Naive thymus-derived CD4-positive, alpha-beta T cell (primary cell): ENCODE measurements at regions not wholly inside any gene's neighbourhood (a gene's known extent, or its start where the extent isn't known, plus 50 kb on each side); places are given as distances from the start of the nearest gene placed in this dataset.
"Not testable (repeated sequence)": the region's sequence is repeated elsewhere in the genome, so short reads cannot be mapped to it uniquely, and the experiment has no call there.

Experiments
- ATAC-seq: fragments of 150-1000 bp; cut with Tn5 transposase; 2 replicates; pipeline ENCODE4 v1.10.0; 2021; ENCODE audit warnings: mild to moderate bottlenecking, moderate library complexity
- CTCF ChIA-PET: fragments of 350-600 bp; sonication (Branson Sonifier 250); formaldehyde crosslinking; loops from one replicate; lab custom pipeline; 2021; ENCODE audit warnings: antibody characterized with exemption; lab: Charles Lee
- POLR2A ChIA-PET: fragments of 350-600 bp; sonication (Branson Sonifier 250); formaldehyde crosslinking; loops from one replicate; lab custom pipeline; 2021; ENCODE audit warnings: antibody characterized with exemption, inconsistent platforms; lab: Charles Lee
- DNase-seq, 9 donors: peaks; one replicate each; pipeline versions ENCODE4 v3.0.0 to v3.0.0-alpha.2; 2020 to 2022; ENCODE audit warnings: mixed read lengths in 1 of 9
- H3K27ac ChIP-seq: one replicate; pipeline ENCODE4 v1.7.0; 2013; ENCODE audit warnings: mild to moderate bottlenecking, low read depth, low read length, moderate library complexity
- H3K27me3 ChIP-seq, 2 donors: one replicate each; pipeline ENCODE4 v1.7.0; 2013; ENCODE audit warnings: low read length in 2 of 2, mild to moderate bottlenecking in 2 of 2, moderate library complexity in 2 of 2; ENCODE audit not compliant: control insufficient read depth in 2 of 2, insufficient read depth in 2 of 2
- H3K36me3 ChIP-seq, 3 experiments: 1 replicate in 2 of 3; 2 replicates in 1 of 3; pipeline ENCODE4 v1.7.0; 2013; ENCODE audit warnings: low read length in 3 of 3, mild to moderate bottlenecking in 3 of 3, moderate library complexity in 1 of 3; ENCODE audit not compliant: insufficient read depth in 3 of 3, control insufficient read depth in 2 of 3
- H3K4me1 ChIP-seq, 2 donors: one replicate each; pipeline ENCODE4 v1.7.0; 2013; ENCODE audit warnings: low read length in 2 of 2, mild to moderate bottlenecking in 2 of 2, moderate library complexity in 1 of 2; ENCODE audit not compliant: control insufficient read depth in 2 of 2, insufficient read depth in 2 of 2
- H3K4me3 ChIP-seq: 2 replicates; pipeline ENCODE4 v1.7.0; 2013; ENCODE audit warnings: mild to moderate bottlenecking, low read length
- H3K9me3 ChIP-seq, 3 experiments: 1 replicate in 2 of 3; 2 replicates in 1 of 3; pipeline ENCODE4 v1.7.0; 2013; ENCODE audit warnings: low read length in 3 of 3; ENCODE audit not compliant: control insufficient read depth in 2 of 3
- H3K27ac Mint-ChIP-seq, 9 donors: one replicate each; pipeline ENCODE4 v1.8.0; 2020 to 2022; ENCODE audit warnings: mixed read lengths in 9 of 9, mild to moderate bottlenecking in 8 of 9, moderate library complexity in 5 of 9, inconsistent platforms in 2 of 9
- H3K27me3 Mint-ChIP-seq, 5 donors: one replicate each; pipeline ENCODE4 v1.8.0; 2021 to 2022; ENCODE audit warnings: mixed read lengths in 5 of 5, mild to moderate bottlenecking in 1 of 5
- H3K36me3 Mint-ChIP-seq, 5 donors: one replicate each; pipeline ENCODE4 v1.8.0; 2020 to 2022; ENCODE audit warnings: mixed read lengths in 5 of 5, mild to moderate bottlenecking in 3 of 5, inconsistent platforms in 1 of 5
- H3K4me1 Mint-ChIP-seq, 7 donors: one replicate each; pipeline ENCODE4 v1.8.0; 2020 to 2022; ENCODE audit warnings: mixed read lengths in 7 of 7, mild to moderate bottlenecking in 3 of 7, inconsistent platforms in 1 of 7
- H3K4me3 Mint-ChIP-seq, 10 donors: one replicate each; pipeline ENCODE4 v1.8.0; 2020 to 2022; ENCODE audit warnings: mild to moderate bottlenecking in 10 of 10, mixed read lengths in 10 of 10, moderate library complexity in 6 of 10, inconsistent platforms in 2 of 10
- H3K9me3 Mint-ChIP-seq, 11 donors: one replicate each; pipeline ENCODE4 v1.8.0; 2020 to 2022; ENCODE audit warnings: mixed read lengths in 11 of 11, mild to moderate bottlenecking in 4 of 11, inconsistent platforms in 1 of 11, moderate library complexity in 1 of 11
- intact Hi-C, 2 donors: fragments of 100-400 bp; cut with micrococcal nuclease; formaldehyde crosslinking; loops; one replicate each; pipeline ENCODE4 v1.15.1; 2023

- DNase-seq, H3K4me1 Mint-ChIP-seq, H3K27me3 Mint-ChIP-seq, ATAC-seq, POLR2A ChIA-PET, H3K27ac ChIP-seq, intact Hi-C loops, CTCF ChIA-PET, H3K27ac Mint-ChIP-seq, H3K27me3 ChIP-seq, H3K4me3 ChIP-seq, H3K4me3 Mint-ChIP-seq, H3K9me3 ChIP-seq, H3K4me1 ChIP-seq, H3K36me3 Mint-ChIP-seq, H3K9me3 Mint-ChIP-seq, H3K36me3 ChIP-seq: not testable (repeated sequence)
Observed at GRCh38 chr13:63749857-63750256, 2334.2 kb upstream of the PCDH20 start.

GRCh38 chr13:63741814-63742101 is 2326.1 kb upstream of the PCDH20 start:
- H3K36me3 Mint-ChIP-seq, POLR2A ChIA-PET, DNase-seq, ATAC-seq, H3K27ac Mint-ChIP-seq, H3K27ac ChIP-seq, H3K4me3 ChIP-seq, H3K4me1 Mint-ChIP-seq, H3K27me3 Mint-ChIP-seq, H3K9me3 ChIP-seq, H3K27me3 ChIP-seq, H3K4me3 Mint-ChIP-seq, intact Hi-C loops, H3K4me1 ChIP-seq, H3K36me3 ChIP-seq: not testable (repeated sequence)
- CTCF ChIA-PET, result interaction anchor here (0.7 kb wide), 1 partner anchor 1503 kb away, joined by 3 read pairs; no protein-coding TSS in a partner anchor
- peaks cover 0 to 11% (median 4%) of the 10 kb centered on the region in 11 donors for H3K9me3 Mint-ChIP-seq

- Histone ChIP-seq H3K36me3 (no peaks in the 10 kb centered on the region), H3K9me3 (no peaks in the 10 kb centered on the region), H3K27ac (no peak overlapping the region), H3K27me3 (no peaks in the 10 kb centered on the region), H3K4me1 (no peaks in the 10 kb centered on the region), H3K4me3 (no peak overlapping the region)
- no peak overlapping the region for H3K27ac Mint-ChIP-seq
- H3K27me3 Mint-ChIP-seq, result no peaks in the 10 kb centered on the region
- POLR2A ChIA-PET, result no interaction called here
- DNase-seq (no peak), ATAC-seq (no peak)
- H3K9me3 Mint-ChIP-seq, result peaks cover 0 to 16% (median 4%) of the 10 kb centered on the region in 11 donors
- CTCF ChIA-PET, result interaction anchor here (0.7 kb wide), 1 partner anchor 1502 kb away, joined by 3 read pairs; no protein-coding TSS in a partner anchor
- intact Hi-C loops, result no loop called here
- H3K4me3 Mint-ChIP-seq, result no peak overlapping the region
- no peaks in the 10 kb centered on the region for H3K4me1 Mint-ChIP-seq
- no peaks in the 10 kb centered on the region for H3K36me3 Mint-ChIP-seq
Observed at GRCh38 chr13:63741029-63741813, 2325.6 kb upstream of the PCDH20 start.

DNA sequence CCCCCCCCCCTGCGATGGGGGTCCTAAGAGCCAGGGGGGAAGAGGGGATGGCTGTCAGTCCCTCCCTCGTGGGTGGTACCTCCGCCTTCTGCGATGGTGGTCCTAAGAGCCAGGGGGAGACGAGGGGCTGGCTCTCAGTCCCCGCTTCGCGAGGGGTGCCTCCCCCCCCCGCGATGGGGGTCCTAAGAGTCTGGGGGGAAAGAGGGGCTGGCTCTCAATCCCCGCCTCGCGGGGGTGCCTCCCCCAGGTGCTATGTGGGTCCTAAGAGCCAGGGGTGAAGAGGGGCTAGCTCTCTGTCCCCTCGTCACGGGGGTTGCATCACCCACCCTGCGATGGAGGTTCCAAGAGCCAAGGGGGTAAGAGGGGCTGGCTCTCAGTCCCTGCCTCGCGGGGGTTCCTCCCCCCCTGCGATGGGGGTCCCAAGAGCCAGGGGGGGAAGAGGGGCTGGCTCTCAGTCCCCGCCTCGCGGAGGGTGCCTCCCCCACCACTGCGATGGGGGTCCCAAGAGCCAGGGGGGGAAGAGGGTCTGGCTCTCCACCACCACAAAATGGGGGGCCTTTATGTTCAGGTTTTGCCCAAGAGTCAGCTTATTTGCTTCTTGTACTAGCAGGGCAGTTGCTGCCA is 2323.6 kb upstream of the PCDH20 start:
- H3K4me3 ChIP-seq, H3K9me3 ChIP-seq, H3K27ac ChIP-seq, CTCF ChIA-PET, intact Hi-C loops, H3K27me3 ChIP-seq, H3K4me3 Mint-ChIP-seq, H3K27me3 Mint-ChIP-seq, H3K4me1 ChIP-seq, DNase-seq, H3K27ac Mint-ChIP-seq, H3K36me3 ChIP-seq, H3K4me1 Mint-ChIP-seq, POLR2A ChIA-PET, ATAC-seq, H3K36me3 Mint-ChIP-seq: not testable (repeated sequence)
- H3K9me3 Mint-ChIP-seq, result peaks cover 0 to 19% (median 4%) of the 10 kb centered on the region in 11 donors

DNA sequence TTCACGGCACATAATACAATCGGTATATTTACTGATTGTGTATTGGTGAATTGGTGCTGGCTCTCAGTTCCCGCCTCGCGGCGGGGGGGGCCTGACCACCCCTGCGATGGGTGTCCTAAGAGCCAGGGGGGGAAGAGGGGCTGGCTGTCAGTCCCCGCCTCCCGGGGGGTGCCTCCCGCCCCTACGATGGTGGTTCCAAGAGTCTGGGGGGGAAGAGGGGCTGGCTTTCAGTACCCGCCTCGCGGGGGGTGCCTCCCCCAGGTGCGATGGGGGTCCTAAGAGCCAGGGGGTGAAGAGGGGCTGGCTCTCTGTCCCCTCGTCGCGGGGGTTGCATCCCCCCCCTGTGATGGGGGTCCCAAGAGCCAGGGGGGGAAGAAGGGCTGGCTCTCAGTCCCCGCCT is 2321.8 kb upstream of the PCDH20 start:
- Mint-ChIP-seq H3K27me3 (no peaks in the 10 kb centered on the region), H3K27ac (no peak overlapping the region), H3K9me3 (peaks cover 0 to 13% (median 4%) of the 10 kb centered on the region in 11 donors), H3K4me1 (no peaks in the 10 kb centered on the region), H3K36me3 (no peaks in the 10 kb centered on the region), H3K4me3 (no peak overlapping the region)
- Histone ChIP-seq H3K9me3 (no peaks in the 10 kb centered on the region), H3K4me1 (no peaks in the 10 kb centered on the region), H3K27me3 (no peaks in the 10 kb centered on the region), H3K27ac (no peak overlapping the region), H3K4me3 (no peak overlapping the region), H3K36me3 (no peaks in the 10 kb centered on the region)
- intact Hi-C loops, result no loop called here
- ATAC-seq, result no peak
- ChIA-PET POLR2A (no interaction called here), CTCF (no interaction called here)
- no peak for DNase-seq

DNA sequence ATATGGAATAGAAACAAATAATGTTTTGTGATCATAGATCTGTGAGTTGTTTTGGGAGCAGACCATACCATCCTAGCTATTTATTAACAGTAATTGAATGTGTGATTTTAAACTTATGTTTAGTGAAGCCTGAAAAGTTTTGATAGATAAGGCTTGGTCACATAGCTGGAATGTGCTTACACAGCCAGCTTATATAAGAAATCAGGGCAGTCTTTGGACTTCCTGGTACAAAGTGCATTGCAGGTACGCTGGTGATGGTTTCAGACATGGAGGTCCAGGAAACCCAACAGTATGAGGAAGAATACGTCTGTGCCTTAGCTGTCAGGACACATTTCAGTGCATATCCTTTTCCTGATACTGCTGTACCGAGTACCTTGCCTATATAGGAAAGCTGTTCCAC is 2316.2 kb upstream of the PCDH20 start:
- Histone ChIP-seq H3K27ac (no peak overlapping the region), H3K27me3 (no peaks in the 10 kb centered on the region), H3K4me1 (no peaks in the 10 kb centered on the region), H3K4me3 (no peak overlapping the region), H3K36me3 (no peaks in the 10 kb centered on the region), H3K9me3 (no peaks in the 10 kb centered on the region)
- DNase-seq, result no peak
- H3K27ac Mint-ChIP-seq, result no peak overlapping the region
- CTCF ChIA-PET, result no interaction called here
- no peaks in the 10 kb centered on the region for H3K36me3 Mint-ChIP-seq
- no peak overlapping the region for H3K4me3 Mint-ChIP-seq
- no peak for ATAC-seq
- H3K9me3 Mint-ChIP-seq, result peaks cover 0 to 17% (median 5%) of the 10 kb centered on the region in 11 donors
- intact Hi-C loops, result no loop called here
- POLR2A ChIA-PET, result no interaction called here
- no peaks in the 10 kb centered on the region for H3K4me1 Mint-ChIP-seq
- H3K27me3 Mint-ChIP-seq, result no peaks in the 10 kb centered on the region

- H3K4me3 Mint-ChIP-seq, H3K9me3 ChIP-seq, H3K9me3 Mint-ChIP-seq, CTCF ChIA-PET, H3K27ac ChIP-seq, H3K27ac Mint-ChIP-seq, DNase-seq, POLR2A ChIA-PET, H3K4me3 ChIP-seq, intact Hi-C loops, H3K4me1 ChIP-seq, ATAC-seq, H3K36me3 ChIP-seq, H3K27me3 Mint-ChIP-seq, H3K36me3 Mint-ChIP-seq, H3K4me1 Mint-ChIP-seq, H3K27me3 ChIP-seq: not testable (repeated sequence)
Observed at GRCh38 chr13:63712159-63712558, 2296.5 kb upstream of the PCDH20 start.
